DOHH2 (cell line): ENCODE measurements at regions not wholly inside any gene's neighbourhood (a gene's known extent, or its start where the extent isn't known, plus 50 kb on each side); places are given as distances from the start of the nearest gene placed in this dataset.

Experiments used
- H3F3A ChIP-seq: fragments of 200-600 bp; sonication (generic), shearing (Covaris generic); 2 replicates; pipeline ENCODE4 v1.6.0; 2016; ENCODE audit warnings: antibody characterized with exemption, mild to moderate bottlenecking; ENCODE audit not compliant: control insufficient read depth, insufficient read depth
- H3K27ac ChIP-seq: fragments of 200-600 bp; sonication (generic); 2 replicates; pipeline ENCODE4 v1.5.1; 2014; ENCODE audit warnings: low read depth, mild to moderate bottlenecking, low read length, moderate library complexity
- H3K27me3 ChIP-seq: fragments of 200-600 bp; sonication (generic); 2 replicates; pipeline ENCODE4 v1.6.1; 2014; ENCODE audit warnings: mild to moderate bottlenecking, low read length, mixed read lengths; ENCODE audit not compliant: control insufficient read depth
- H3K36me3 ChIP-seq: fragments of 200-600 bp; sonication (generic); 2 replicates; pipeline ENCODE4 v1.6.1; 2014; ENCODE audit warnings: mild to moderate bottlenecking, low read length, moderate library complexity, mixed read lengths; ENCODE audit not compliant: control insufficient read depth
- H3K4me1 ChIP-seq: fragments of 200-600 bp; sonication (generic); 2 replicates; pipeline ENCODE4 v1.6.1; 2014; ENCODE audit warnings: mild to moderate bottlenecking, low read length, mixed read lengths; ENCODE audit not compliant: control insufficient read depth
- H3K4me2 ChIP-seq: fragments of 200-600 bp; sonication (generic); 2 replicates; pipeline ENCODE4 v1.6.0; 2014; ENCODE audit warnings: mild to moderate bottlenecking, low read length, moderate library complexity
- H3K4me3 ChIP-seq: fragments of 200-600 bp; sonication (generic); 2 replicates; pipeline ENCODE4 v1.5.1; 2014; ENCODE audit warnings: mild to moderate bottlenecking, low read length, mixed read lengths
- H3K79me2 ChIP-seq: fragments of 200-600 bp; sonication (generic); 2 replicates; pipeline ENCODE4 v1.6.1; 2014; ENCODE audit warnings: mild to moderate bottlenecking, low read length, mixed read lengths; ENCODE audit not compliant: control insufficient read depth
- H3K9me2 ChIP-seq: fragments of 200-600 bp; sonication (generic); replicated peaks from 2 replicates; pipeline ENCODE4 v1.6.1; 2014; ENCODE audit warnings: mild to moderate bottlenecking, low read length, mixed read lengths; ENCODE audit not compliant: control insufficient read depth
- H3K9me3 ChIP-seq: fragments of 200-600 bp; sonication (generic); 2 replicates; pipeline ENCODE4 v1.6.1; 2014; ENCODE audit warnings: antibody characterized with exemption, low read length, mixed read lengths; ENCODE audit not compliant: control insufficient read depth, insufficient read depth
- H4K20me1 ChIP-seq: fragments of 200-600 bp; sonication (generic); 2 replicates; pipeline ENCODE4 v1.6.0; 2014; ENCODE audit warnings: low read depth, mild to moderate bottlenecking, antibody characterized with exemption, low read length, moderate library complexity; ENCODE audit not compliant: control insufficient read depth, insufficient read depth
- CTCF ChIP-seq: fragments of 200-600 bp; sonication (generic); IDR thresholded peaks from one replicate; pipeline ENCODE4 v1.5.1; 2014; ENCODE audit warnings: antibody characterized with exemption, mild to moderate bottlenecking, low read depth, low read length; ENCODE audit not compliant: poor library complexity, severe bottlenecking
- EZH2phosphoT487 ChIP-seq: fragments of 200-600 bp; sonication (generic); IDR thresholded peaks from 2 replicates; pipeline ENCODE4 v1.6.1; 2017; ENCODE audit warnings: borderline replicate concordance, mild to moderate bottlenecking, antibody characterized with exemption, low read length, moderate library complexity, mixed read lengths

- no peaks in the 10 kb centered on the region for H3K9me2 ChIP-seq
- no peak overlapping the region for H3K4me2 ChIP-seq
- H3F3A ChIP-seq, result no peaks in the 10 kb centered on the region
- no peak overlapping the region for H3K4me3 ChIP-seq
- H3K27me3 ChIP-seq, result no peaks in the 10 kb centered on the region
- TF ChIP-seq EZH2phosphoT487, result no peak
- no peak for TF ChIP-seq CTCF
- no peaks in the 10 kb centered on the region for H3K9me3 ChIP-seq
- H3K36me3 ChIP-seq, result no peaks in the 10 kb centered on the region
- no peaks in the 10 kb centered on the region for H3K4me1 ChIP-seq
- H4K20me1 ChIP-seq, result no peaks in the 10 kb centered on the region
- H3K79me2 ChIP-seq, result no peaks in the 10 kb centered on the region
- no peak overlapping the region for H3K27ac ChIP-seq
Measured at GRCh38 chr14:56514663-56515371, 64.8 kb upstream of the TMEM260 start.

- TF ChIP-seq EZH2phosphoT487 (no peak), CTCF (no peak)
- H3K27ac ChIP-seq, result no peak overlapping the region
- no peak overlapping the region for H3K4me2 ChIP-seq
- no peaks in the 10 kb centered on the region for H3K4me1 ChIP-seq
- H3K9me2 ChIP-seq, result no peaks in the 10 kb centered on the region
- no peaks in the 10 kb centered on the region for H3K36me3 ChIP-seq
- no peaks in the 10 kb centered on the region for H4K20me1 ChIP-seq
- H3K79me2 ChIP-seq, result no peaks in the 10 kb centered on the region
- no peak overlapping the region for H3K4me3 ChIP-seq
- H3K9me3 ChIP-seq, result no peaks in the 10 kb centered on the region
- H3K27me3 ChIP-seq, result no peaks in the 10 kb centered on the region
- H3F3A ChIP-seq, result no peaks in the 10 kb centered on the region
Measured at GRCh38 chr14:56515739-56516138, 63.9 kb upstream of the TMEM260 start.

- Histone ChIP-seq H3K27me3 (no peaks in the 10 kb centered on the region), H3K4me3 (no peak overlapping the region), H3K27ac (no peak overlapping the region), H3F3A (no peaks in the 10 kb centered on the region), H4K20me1 (no peaks in the 10 kb centered on the region), H3K79me2 (no peaks in the 10 kb centered on the region), H3K9me3 (no peaks in the 10 kb centered on the region), H3K9me2 (no peaks in the 10 kb centered on the region), H3K4me2 (no peak overlapping the region), H3K4me1 (no peaks in the 10 kb centered on the region), H3K36me3 (no peaks in the 10 kb centered on the region)
- TF ChIP-seq EZH2phosphoT487, result no peak
- no peak for TF ChIP-seq CTCF
Measured at GRCh38 chr14:56522403-56522802, 57.2 kb upstream of the TMEM260 start.
